GM23338 (cell line): ENCODE measurements at regions not wholly inside any gene's neighbourhood (a gene's known extent, or its start where the extent isn't known, plus 50 kb on each side); places are given as distances from the start of the nearest gene placed in this dataset.

ENCODE experiments used
- ATAC-seq: fragments of 200-7000 bp; cut with Tn5 transposase; 3 replicates; pipeline ENCODE4 v1.9.1; 2020
- DNase-seq: peaks from one replicate; pipeline ENCODE4 v3.0.0-alpha.2; 2015; ENCODE audit warnings: low spot score
- H2AFZ ChIP-seq: fragments of 200-600 bp; sonication (generic); 2 replicates; pipeline ENCODE4 v1.8.0; 2016; ENCODE audit warnings: antibody characterized with exemption, mild to moderate bottlenecking, moderate library complexity
- H3F3A ChIP-seq: fragments of 200-600 bp; sonication (generic); replicated peaks from 2 replicates; pipeline ENCODE4 v1.8.0; 2017; ENCODE audit warnings: antibody characterized with exemption, mixed run types, low read depth
- H3K27ac ChIP-seq: fragments of 200-600 bp; sonication (generic); 2 replicates; pipeline ENCODE4 v1.6.1; 2016; ENCODE audit warnings: low read depth
- H3K27me3 ChIP-seq: fragments of 200-600 bp; sonication (generic); 2 replicates; pipeline ENCODE4 v1.8.0; 2016; ENCODE audit warnings: mild to moderate bottlenecking, mixed run types, moderate library complexity; ENCODE audit not compliant: insufficient read depth
- H3K36me3 ChIP-seq: fragments of 200-600 bp; sonication (generic); 2 replicates; pipeline ENCODE4 v1.8.0; 2016; ENCODE audit warnings: mild to moderate bottlenecking; ENCODE audit not compliant: insufficient read depth
- H3K4me1 ChIP-seq: fragments of 200-600 bp; sonication (generic); 2 replicates; pipeline ENCODE4 v1.8.0; 2016; ENCODE audit warnings: mild to moderate bottlenecking, moderate library complexity; ENCODE audit not compliant: insufficient read depth
- H3K4me2 ChIP-seq: fragments of 200-600 bp; sonication (generic); 2 replicates; pipeline ENCODE4 v1.7.1; 2017; ENCODE audit warnings: mixed run types
- H3K4me3 ChIP-seq: fragments of 200-600 bp; sonication (generic); 2 replicates; pipeline ENCODE4 v1.6.1; 2016; ENCODE audit warnings: mixed run types
- H3K79me2 ChIP-seq: fragments of 200-600 bp; sonication (generic); replicated peaks from 2 replicates; pipeline ENCODE4 v1.8.0; 2017; ENCODE audit warnings: mild to moderate bottlenecking; ENCODE audit not compliant: insufficient read depth
- H3K9me2 ChIP-seq: fragments of 200-600 bp; sonication (generic); 2 replicates; pipeline ENCODE4 v1.8.0; 2017; ENCODE audit not compliant: insufficient read depth
- H4K20me1 ChIP-seq: fragments of 200-600 bp; sonication (generic); replicated peaks from 2 replicates; pipeline ENCODE4 v1.8.0; 2017; ENCODE audit warnings: mild to moderate bottlenecking; ENCODE audit not compliant: insufficient read depth
- H3K27ac Mint-ChIP-seq: 2 replicates; pipeline ENCODE4 v1.8.0; 2020; ENCODE audit warnings: inconsistent platforms, mild to moderate bottlenecking, moderate library complexity, mixed read lengths
- H3K27me3 Mint-ChIP-seq: 3 replicates; pipeline ENCODE4 v1.8.0; 2022; ENCODE audit warnings: low read depth, mild to moderate bottlenecking, moderate library complexity, mixed read lengths, inconsistent platforms; ENCODE audit not compliant: insufficient read depth, poor library complexity
- H3K36me3 Mint-ChIP-seq: 3 replicates; pipeline ENCODE4 v1.8.0; 2021; ENCODE audit warnings: low read depth, mild to moderate bottlenecking, inconsistent platforms, moderate library complexity, mixed read lengths
- H3K4me1 Mint-ChIP-seq: 3 replicates; pipeline ENCODE4 v1.8.0; 2020; ENCODE audit warnings: mild to moderate bottlenecking, inconsistent platforms, mixed read lengths
- H3K4me3 Mint-ChIP-seq: 3 replicates; pipeline ENCODE4 v1.8.0; 2021; ENCODE audit warnings: moderate library complexity, mild to moderate bottlenecking, inconsistent platforms, mixed read lengths
- H3K9me3 Mint-ChIP-seq: 3 replicates; pipeline ENCODE4 v1.8.0; 2020; ENCODE audit warnings: moderate library complexity, mild to moderate bottlenecking, inconsistent platforms, mixed read lengths
- CREB1 ChIP-seq: fragments of 250-450 bp; sonication (Bioruptor Pico); IDR thresholded peaks from 2 replicates; pipeline ENCODE4 v1.5.0; 2020; ENCODE audit warnings: low read depth, mild to moderate bottlenecking, moderate library complexity
- CTCF ChIP-seq, 2 experiments: fragments of 200-600 bp in 1 of 2; sonication (generic) in 1 of 2; conservative IDR thresholded peaks; 2 replicates each; pipeline versions ENCODE4 v1.5.1 to v1.6.1; 2016 to 2017; ENCODE audit warnings: antibody characterized with exemption in 2 of 2, low read depth in 2 of 2, mild to moderate bottlenecking in 2 of 2, moderate library complexity in 1 of 2
- ETS1 ChIP-seq: IDR thresholded peaks from 2 replicates; pipeline ENCODE4 v1.6.1; 2016; ENCODE audit warnings: antibody characterized with exemption
- EZH2 ChIP-seq: fragments of 200-600 bp; sonication (generic); IDR thresholded peaks from one replicate; pipeline ENCODE4 v1.8.0; 2017; ENCODE audit warnings: antibody characterized with exemption, mild to moderate bottlenecking, low read depth; ENCODE audit not compliant: unreplicated experiment
- EZH2phosphoT487 ChIP-seq: fragments of 200-600 bp; sonication (generic); IDR thresholded peaks from one replicate; pipeline ENCODE4 v1.8.1; 2018; ENCODE audit warnings: antibody characterized with exemption; ENCODE audit not compliant: unreplicated experiment
- NANOG ChIP-seq: IDR thresholded peaks from 2 replicates; pipeline ENCODE4 v1.6.1; 2016; ENCODE audit warnings: antibody characterized with exemption, borderline replicate concordance
- POLR2AphosphoS5 ChIP-seq: IDR thresholded peaks from 2 replicates; pipeline ENCODE4 v1.6.1; 2016; ENCODE audit warnings: antibody characterized with exemption, low read depth
- REST ChIP-seq: IDR thresholded peaks from one replicate; pipeline ENCODE4 v1.6.1; 2018; ENCODE audit warnings: antibody characterized with exemption; ENCODE audit not compliant: unreplicated experiment
- STAT1 ChIP-seq: IDR thresholded peaks from one replicate; pipeline ENCODE4 v1.6.1; 2016; ENCODE audit warnings: antibody characterized with exemption; ENCODE audit not compliant: unreplicated experiment
- ZNF114 ChIP-seq: fragments of 250-450 bp; sonication (Bioruptor Pico); IDR thresholded peaks from 2 replicates; pipeline ENCODE4 v1.5.0; 2020; ENCODE audit warnings: mild to moderate bottlenecking, moderate library complexity
- ZNF462 ChIP-seq: fragments of 250-450 bp; sonication (Bioruptor Pico); IDR thresholded peaks from 2 replicates; pipeline ENCODE4 v1.5.0; 2020; ENCODE audit warnings: mild to moderate bottlenecking, moderate library complexity

GRCh38 chr14:59063259-59063658 is 125.2 kb upstream of the DAAM1 start:
- peaks cover 26% of the 10 kb centered on the region for H3K9me3 Mint-ChIP-seq
- Histone ChIP-seq H3K27me3 (no peaks in the 10 kb centered on the region), H3K4me1 (no peaks in the 10 kb centered on the region), H3K4me3 (no peak overlapping the region), H3K9me2 (no peaks in the 10 kb centered on the region), H3K36me3 (no peaks in the 10 kb centered on the region), H4K20me1 (no peaks in the 10 kb centered on the region), H2AFZ (no peak overlapping the region), H3K27ac (no peak overlapping the region), H3F3A (no peaks in the 10 kb centered on the region), H3K79me2 (no peaks in the 10 kb centered on the region), H3K4me2 (no peak overlapping the region)
- no peak overlapping the region for H3K4me3 Mint-ChIP-seq
- no peak overlapping the region for H3K27ac Mint-ChIP-seq
- H3K36me3 Mint-ChIP-seq: peaks cover 3% of the 10 kb centered on the region; the same call in 1 of the 3 replicates
- no peak for DNase-seq
- H3K4me1 Mint-ChIP-seq: no peaks in the 10 kb centered on the region
- no peaks in the 10 kb centered on the region for H3K27me3 Mint-ChIP-seq
- ATAC-seq: no peak
- TF ChIP-seq POLR2AphosphoS5: no peak
- TF ChIP-seq STAT1: no peak
- TF ChIP-seq NANOG: no peak
- TF ChIP-seq CREB1 (CRISPR knock-in tag): no peak
- no peak for TF ChIP-seq EZH2
- no peak for TF ChIP-seq CTCF (conservative IDR thresholded peaks at IDR 0.05; ENCODE audit: low read depth in 2 of 2)
- TF ChIP-seq ZNF114: no peak
- no peak for TF ChIP-seq EZH2phosphoT487
- TF ChIP-seq ZNF462 (CRISPR knock-in tag): no peak
- no peak for TF ChIP-seq REST
- TF ChIP-seq ETS1: no peak
